ENCODE measurements at regions not wholly inside any gene's neighbourhood (a gene's known extent, or its start where the extent isn't known, plus 50 kb on each side); places are given as distances from the start of the nearest gene placed in this dataset.
A peak's percentile ranks its signal among the peaks of the same experiment; 100 is the strongest.

DNA sequence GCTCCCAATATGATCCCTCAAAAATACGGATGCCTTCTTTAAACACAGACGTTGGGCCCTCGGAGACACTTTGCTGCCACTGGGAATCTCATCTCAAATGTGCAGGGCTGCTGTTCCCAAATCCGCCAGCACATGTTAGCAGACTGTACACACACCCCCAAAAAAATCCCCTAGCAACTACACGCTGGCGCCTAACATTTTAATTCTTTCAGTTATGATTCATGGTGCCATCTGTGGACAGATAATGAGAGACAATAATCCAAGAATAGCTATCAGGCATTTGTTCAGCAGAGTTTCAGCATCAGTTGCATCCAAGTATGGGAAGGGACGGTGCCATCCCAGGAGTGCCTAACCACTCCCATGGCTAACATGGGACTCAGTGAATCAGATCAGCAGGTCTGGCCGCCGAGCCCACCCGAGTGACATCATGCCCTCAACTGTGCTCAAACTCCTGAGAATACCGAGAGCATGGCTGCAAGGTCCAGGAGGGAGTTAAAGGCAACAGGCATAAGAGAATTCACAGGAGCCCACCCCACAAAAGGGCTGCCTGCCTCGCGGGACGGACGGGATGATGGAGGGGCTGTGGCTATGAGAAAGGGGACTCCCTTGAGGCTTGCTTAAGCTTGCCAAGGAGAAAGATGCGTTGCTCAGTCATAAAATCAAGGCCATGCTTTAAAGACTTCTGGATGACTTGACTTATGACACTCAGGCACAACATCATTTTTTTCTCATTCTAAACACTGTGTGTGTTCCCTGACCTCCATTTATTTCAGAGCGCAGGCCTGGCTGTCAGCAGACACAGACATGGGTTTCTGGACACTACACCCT lies 337.0 kb downstream of the SHANK2 start:
- DNase-seq: no peak

GRCh38 chr11:70916351-70916750 lies 336.0 kb downstream of the SHANK2 start:
- no peak for DNase-seq

DNA sequence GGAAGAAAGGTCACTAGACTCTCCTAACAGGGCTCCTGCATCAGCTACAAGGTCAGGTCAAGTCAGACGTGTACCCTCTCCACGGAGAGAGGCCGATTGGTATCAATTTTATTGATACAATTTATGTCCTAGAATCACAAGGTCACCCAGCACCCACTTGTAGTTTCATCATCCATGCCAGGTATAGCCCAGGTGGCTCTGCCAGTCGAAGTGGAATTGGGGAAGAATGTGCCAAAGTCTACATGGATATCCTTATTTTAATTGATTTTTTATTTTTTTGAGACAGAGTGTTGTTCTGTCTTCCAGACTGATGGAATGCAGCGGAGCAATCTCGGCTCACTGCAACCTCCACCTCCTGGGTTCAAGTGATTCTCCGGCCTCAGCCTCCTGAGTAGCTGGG lies 334.1 kb downstream of the SHANK2 start:
- DNase-seq: no peak

GRCh38 chr11:70921804-70922203 lies 330.6 kb downstream of the SHANK2 start:
- no peak for DNase-seq

DNA sequence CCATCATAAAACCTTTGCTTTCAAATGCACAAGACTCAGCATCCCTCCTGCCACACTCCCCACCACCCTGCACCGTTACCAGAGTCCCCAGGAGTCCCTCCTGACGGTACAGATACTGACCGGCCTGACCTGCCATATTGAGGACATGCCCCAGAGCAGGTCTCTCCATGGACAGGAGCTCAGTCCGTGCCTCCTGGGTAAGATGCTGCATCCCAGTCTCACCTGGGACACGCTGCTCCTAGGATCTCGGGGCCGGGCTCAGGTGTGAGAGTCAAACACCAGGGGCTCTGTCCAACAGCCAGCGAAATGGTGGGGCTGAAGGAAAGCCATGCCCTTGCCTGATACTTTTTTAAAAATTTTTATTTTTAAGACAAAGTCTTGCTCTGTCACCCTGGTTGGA lies 328.3 kb downstream of the SHANK2 start:
- no peak for DNase-seq

DNA sequence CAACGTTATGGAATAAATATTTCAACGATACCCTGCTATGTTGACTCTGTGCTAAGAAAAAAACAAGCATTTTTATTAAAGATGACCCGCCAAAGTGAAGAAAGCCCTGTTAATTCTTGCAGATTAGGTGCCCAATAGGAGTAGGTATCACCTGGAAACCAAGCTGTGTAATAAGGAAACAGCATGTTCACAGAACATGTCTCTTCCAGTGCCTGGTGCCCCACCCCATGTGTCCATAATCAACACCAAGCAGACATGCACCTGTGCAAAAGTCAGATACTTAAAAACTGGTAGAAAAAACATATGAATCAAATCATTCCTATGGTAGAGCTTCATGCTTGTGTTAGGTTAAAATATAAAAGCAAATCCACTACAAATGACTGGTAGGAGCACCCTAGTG lies 327.1 kb downstream of the SHANK2 start:
- no peak for DNase-seq

DNA sequence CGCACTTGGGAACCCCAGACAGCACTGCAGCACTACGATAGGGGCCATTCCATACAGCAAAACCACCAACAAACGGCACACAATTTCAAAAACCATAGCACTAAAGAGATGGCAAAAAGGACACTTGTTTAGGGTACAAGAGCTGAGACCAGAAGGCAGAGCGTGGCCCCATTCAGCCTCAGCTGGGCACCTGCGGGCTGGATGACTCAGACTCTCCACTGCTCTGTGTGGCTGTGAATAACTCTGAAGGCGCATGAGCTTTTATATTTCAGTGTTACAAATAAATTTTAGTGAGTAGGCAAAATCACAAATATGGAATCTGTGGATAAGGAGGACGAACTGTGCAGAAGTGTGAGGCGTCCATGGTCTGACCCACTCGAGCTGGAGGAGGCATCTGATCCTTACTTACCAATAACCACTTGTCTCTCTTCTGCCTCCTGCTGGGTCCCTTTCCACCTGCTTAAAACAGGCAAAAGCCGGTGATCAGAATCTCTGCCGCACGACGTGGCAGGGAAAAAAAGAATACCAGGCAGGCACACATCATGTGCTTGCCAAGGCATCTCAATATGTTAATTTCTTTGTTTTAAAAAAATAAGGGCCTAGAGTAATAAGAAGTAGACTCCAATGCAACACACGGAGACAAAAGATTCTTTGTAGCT lies 325.7 kb downstream of the SHANK2 start:
- DNase-seq: no peak

- no peak for DNase-seq
These were observed 323.4 kb downstream of the SHANK2 start for GRCh38 chr11:70928854-70929598.

GRCh38 chr11:70930215-70930614 lies 322.2 kb downstream of the SHANK2 start:
- no peak for DNase-seq

DNA sequence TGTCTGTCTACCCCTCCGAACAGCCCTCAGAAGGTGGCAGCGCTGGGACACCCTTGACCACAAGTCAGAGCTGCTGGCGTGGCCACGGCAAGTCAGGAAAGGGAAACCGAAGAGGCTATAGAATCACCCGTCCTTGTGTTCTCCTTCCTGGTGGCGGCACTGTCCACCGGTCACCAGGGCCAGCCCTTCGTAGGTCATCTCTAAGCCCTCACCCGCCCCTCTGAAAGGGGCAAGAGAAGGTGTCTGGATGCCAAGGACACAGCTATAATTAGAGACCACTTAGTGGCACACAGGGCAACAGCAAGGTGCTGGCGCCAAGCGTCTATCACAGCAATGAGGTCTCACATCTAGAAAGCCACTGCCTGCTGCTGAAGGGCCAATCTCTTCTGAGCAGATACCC lies 320.9 kb downstream of the SHANK2 start:
- DNase-seq: no peak

DNA sequence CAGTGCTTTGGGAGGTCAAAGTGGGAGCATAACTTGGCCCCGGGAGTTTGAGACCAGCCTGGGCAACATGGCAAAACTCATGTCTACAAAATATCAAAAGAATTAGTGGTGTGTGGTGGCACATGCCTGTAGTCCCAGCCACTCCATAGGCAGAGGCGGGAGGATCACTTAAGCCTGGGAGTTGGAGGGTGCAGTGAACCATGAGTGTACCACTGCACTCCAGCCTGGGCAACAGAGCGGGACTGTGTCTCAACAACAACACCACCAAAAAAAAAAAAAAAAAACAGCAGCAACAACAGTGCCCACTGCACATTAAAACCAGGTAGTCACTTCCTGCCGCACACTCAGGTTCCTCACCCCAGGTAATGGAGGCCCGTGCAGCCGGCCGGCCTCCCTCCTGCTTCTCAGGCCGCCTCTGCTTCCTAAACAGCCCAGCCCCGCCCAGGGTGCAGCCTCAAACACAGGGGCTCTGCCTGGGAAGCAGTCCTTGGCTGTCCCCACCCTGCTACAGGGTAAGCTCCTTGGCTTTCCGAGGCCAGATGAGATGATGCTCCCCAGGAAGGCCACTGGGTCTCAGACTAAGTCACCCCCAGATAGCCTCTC lies 318.3 kb downstream of the SHANK2 start:
- no peak for DNase-seq

DNA sequence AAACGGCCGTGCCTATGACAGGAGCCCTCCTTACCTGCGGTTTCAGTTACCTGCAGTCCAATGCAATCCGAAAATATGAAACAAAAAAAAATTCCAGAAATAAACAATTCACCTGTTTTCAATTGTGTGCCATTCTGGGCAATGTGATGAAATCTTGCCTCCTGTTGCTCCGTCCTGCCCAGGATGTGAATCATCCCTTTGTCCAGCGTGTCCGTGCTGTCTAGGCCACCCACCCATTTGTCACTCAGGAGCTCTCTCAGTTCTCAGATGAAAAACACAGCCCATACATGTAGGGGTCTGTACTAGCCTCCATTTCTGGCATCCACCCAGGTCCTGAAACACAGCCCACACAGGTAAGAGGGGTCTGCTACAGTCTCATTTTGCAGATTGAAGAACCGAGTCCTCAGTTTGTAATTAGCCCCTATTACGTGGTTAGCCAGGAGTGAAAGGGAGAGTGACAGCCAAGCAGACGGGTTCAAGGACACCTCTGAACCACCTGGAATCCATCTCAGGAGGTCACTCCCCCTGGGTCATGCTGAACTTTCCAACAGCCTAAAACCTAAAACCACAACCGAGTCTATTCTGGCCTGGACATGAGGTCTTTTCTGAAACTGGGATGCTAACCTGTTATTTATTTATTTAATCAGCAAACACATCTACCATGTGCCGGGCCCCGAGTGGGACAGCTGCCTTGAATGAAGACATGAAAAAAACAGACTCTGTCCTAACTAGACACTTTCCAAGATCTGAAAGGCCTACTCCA lies 317.2 kb downstream of the SHANK2 start:
- no peak for DNase-seq

DNA sequence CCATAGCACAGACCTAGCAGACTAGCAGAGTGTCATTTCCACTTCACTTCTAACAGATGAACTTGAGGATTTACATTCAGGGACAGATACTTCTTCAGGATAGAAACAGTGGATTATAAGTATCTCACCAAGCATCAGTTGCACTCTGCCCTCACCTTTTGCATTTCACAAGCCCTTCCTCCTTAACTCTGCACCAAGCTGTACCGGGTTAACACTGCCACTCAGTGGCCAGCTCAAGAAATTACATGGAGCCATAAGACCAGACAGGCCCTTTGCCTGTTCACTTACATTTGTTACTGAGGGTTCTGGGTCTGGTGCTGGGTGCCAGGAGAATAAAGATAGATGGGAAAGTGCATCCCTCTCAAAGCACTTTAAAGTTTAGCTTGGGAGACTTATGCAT lies 309.8 kb downstream of the SHANK2 start:
- no peak for DNase-seq

DNA sequence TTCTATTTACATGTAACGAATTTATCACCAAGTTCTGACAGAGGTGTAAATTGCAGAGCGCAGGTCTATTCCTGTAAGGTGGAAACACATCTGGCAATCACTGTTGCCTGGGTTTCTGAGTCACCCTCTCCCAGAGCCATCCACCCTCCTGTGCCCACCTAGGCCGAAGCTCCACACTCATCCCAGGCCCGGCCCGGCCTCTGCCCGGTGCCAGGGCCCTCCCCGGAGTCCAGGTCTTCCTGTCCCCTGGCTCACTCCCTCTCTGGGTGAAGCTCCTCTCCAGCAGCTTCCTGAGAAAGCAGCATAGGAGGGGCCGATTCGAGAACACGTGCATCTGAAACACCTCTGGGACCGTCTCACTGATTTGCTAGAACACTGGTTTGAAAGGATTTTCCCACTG lies 308.2 kb downstream of the SHANK2 start:
- DNase-seq: no peak

DNA sequence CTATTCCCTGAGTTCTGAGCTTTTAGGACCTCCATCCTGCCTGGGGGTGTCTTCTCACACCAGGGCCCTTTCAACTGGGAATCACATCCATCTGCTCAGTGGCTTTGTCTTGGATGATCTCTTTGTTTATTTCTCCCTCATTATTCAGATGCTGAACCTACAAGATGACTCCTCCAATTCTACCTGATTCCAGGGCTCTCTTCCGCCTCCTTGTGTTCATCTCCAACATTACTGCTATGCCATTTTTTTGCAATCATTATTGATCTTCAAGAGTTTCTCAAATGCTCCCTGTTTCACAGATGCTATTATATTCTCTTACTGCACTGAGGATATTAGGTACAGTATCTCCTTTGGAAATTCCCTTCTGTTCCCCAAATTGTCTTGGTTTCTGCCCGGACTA lies 307.7 kb downstream of the SHANK2 start:
- no peak for DNase-seq

GRCh38 chr11:70948398-70948797 lies 304.0 kb downstream of the SHANK2 start:
- DNase-seq: no peak

DNA sequence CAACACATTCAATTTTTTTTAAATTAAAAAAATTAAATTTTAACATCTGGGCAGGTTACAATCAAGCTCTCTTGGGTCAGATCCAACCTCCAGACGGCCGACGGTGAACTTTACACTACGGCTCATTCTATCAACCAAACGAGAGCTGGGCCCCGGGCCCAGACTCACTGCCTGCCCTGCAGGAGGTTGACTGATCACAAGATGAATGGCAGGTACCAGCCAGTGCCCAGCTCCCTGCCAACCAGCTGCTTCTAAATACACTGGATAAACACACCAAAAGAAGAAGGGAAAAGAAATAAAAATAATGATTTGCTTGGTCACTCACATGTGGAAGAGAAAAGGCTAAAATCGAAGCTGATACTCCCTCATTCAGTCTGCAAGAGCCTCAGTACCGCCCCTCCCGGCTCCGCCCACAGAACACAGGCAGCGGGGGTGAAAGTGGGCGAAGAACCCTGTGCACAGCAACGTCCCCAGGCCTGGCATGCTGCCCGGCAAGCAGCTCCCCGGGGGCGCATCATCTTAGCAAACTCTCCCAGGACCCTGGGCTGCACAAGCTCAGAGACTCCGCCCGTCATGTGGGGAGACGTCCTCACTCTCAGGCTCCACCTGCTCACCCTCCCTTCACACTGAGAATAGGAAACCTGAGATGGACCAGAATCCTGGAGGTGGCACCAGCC lies 303.4 kb downstream of the SHANK2 start:
- DNase-seq: peak; percentile 16

DNA sequence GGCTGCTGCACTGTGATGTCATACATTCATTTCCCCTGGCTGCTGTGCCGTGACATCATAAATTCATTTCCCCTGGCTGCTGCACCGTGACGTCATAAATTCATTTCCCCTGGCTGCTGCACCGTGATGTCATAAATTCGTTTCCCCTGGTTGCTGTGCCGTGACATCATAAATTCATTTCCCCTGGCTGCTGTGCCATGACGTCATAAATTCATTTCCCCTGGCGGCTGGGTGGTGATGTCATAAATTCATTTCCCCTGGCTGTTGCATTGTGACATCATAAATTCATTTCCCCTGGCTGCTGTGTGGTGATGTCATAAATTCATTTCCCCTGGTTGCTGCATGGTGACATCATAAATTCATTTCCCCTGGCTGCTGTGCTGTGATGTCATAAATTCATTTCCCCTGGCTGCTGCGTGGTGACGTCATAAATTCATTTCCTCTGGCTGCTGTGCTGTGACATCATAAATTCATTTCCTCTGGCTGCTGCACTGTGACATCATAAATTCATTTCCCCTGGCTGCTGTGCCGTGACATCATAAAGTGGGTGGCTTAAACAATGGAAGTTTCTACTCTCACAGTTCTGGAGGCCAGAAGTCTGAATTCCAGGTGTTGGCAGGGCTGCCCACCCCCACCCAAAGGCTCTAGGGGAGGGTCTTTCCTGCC lies 301.1 kb downstream of the SHANK2 start:
- DNase-seq: no peak

GRCh38 chr11:70952191-70952590 lies 300.2 kb downstream of the SHANK2 start:
- no peak for DNase-seq

DNA sequence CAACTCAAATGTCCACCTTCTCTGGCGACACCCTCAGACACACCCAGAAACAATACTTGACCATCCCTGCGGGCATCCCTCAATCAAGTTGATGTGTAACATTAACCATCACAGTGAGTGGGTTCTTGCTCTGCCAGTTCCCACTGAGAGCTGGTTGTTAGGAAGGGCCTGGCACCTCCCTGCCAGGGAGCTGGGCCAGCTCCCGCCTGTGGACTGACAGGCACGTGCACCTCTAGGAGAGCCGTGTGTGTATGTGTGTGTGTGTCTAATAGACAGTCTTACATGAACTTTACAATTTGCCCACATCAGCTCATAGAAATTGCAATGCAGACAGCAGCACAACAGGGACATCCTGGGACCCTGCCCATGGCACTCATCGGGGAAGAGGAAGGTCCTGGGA lies 298.7 kb downstream of the SHANK2 start:
- no peak for DNase-seq

DNA sequence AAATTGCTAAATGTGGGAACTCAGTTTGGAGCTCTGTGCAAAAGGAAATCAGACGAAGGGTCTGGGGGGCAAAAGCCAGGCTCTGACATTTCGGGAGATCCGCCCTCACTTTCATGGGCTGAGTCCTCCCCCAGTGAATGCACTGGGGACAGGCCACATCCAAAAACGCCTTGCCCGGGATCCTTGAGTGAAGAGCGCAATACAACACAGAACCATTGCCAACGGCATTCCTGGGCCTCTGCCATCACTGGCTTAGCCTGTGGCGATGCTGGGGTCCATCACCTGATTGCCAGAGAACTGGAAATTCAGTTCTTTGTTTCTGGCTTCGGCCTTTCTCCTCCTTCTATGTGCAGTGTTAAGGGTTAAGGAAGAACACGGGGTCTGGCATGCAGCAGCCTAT lies 297.9 kb downstream of the SHANK2 start:
- no peak for DNase-seq

Measured in NCI-H1417 treated with DMSO at 0.1 percent for 48 hours (cell line).